ENCODE measurements at regions not wholly inside any gene's neighbourhood (a gene's known extent, or its start where the extent isn't known, plus 50 kb on each side); places are given as distances from the start of the nearest gene placed in this dataset.

DNA sequence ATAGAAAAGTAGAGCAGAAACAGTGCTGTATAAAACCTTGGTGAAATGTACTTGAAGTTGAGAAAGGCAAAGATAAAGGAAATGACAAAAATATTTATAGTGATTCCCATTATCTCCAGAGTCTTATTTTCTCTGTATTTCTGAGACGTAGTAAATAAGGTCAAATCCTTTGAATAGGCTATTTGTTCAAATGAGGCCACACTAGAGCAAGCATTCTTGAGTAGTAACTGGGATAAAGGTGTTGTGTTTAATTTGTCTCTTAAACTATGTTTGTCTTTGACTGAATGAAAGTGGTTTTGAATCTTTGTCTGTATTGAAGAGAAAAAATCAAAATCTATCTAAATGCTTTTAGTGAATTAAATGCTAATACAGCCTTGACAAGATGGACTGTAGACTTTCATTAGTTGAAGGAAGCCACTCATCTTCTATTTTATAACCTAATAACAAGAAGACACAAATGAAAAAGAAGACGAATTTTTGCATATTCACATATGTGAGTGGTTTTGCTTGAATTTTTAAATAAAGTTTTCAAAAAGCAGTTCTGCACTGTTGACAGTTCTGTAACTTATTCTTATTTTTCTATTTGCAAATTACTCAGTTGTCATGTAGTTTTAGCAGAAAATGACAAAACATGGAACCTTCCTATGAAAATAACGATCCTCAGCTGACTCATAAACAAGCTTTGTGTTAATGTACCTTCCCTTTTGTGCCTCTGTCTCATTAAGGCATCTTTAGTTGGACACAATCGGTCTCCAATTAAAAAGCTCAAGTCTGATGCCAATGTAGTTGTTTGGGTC is 94.8 kb upstream of the PCDH18 start:
- no peak for DNase-seq

DNA sequence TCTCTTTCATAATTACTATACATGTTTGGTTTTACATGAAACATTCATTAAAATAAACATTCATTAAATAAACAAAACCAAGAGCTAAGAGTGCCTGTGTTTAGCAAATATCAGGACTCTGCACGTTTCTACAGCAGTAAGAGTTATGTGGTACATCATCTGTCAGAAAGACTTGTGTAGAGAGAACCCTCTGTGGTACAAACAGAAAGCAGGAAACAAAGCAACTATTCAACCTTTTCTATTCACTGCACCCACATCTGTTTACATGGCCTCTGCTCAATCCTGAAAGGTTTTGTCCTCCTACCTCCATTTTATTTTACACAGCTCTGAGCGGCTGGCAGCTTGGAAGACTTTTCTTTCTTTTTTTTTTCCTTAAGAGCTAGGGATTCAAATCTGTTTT is 90.7 kb upstream of the PCDH18 start:
- DNase-seq: no peak

DNA sequence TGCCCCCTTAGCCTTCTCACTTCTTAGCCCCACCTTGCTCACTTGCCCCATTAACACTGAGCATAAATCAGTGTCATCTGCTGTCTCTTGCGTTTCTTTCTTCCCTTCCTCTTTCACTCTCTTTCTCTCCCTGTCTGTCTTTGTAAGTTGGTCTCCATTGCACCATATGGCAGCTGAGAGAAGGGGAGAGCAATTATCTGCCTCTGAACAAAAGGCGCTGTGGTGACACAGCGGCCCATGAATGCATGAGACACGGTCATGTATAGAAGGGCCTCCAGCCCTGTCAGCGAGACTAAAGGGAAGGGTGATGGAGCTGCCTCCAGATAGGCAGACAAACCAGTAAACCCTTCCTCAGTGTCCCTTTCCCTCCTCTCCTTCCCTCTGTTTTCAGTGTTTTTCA is 88.8 kb upstream of the PCDH18 start:
- no peak for DNase-seq

DNA sequence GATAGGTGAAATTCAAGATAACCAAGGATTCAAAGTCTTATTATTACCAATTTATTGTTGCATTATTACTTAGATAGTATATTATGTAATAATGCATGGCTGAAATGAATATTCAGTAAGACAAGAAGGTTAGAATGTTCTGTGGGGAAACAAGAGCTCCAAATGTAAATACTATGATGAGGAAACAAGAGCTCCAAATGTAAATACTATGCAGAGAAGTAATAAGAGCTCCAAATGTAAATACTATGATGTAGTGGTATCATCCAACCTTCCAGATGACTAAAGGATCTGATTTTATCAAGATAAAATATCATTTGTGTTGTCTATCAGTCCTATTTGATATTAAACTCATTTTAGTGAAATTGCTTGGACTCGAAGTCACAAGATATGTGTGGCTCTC is 82.2 kb upstream of the PCDH18 start:
- DNase-seq: no peak

DNA sequence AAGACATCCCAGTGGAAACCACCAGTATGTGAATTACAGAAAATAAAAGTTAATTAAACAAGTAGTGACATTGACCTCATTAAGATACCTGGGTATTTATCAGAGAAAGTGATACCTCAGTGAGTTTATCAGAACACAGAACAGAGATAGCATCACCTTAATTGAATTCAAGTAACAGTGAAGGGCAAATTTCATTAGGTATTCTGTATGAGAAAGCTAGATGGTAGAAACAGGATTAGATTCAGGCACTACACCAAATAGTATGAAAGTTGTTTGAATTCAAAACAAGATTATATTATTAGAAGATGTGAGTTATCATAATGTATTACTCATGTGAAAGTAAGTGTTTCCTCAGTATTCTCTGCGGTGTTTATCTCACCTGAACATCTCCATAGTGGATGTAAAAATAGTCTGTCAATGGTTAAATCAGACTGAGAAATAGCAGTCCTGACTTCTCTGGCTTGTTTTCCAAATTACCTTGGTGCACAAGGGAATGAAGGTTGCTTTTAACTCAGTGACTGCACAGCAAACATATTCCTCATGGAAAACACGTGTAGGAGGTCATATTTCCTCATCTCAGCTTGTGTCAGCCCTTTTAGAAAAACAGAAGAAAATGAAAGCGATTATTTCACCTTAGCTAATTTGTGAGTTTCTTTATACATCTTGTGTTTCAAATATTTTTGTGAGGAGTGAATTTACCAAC is 79.9 kb upstream of the PCDH18 start:
- no peak for DNase-seq

DNA sequence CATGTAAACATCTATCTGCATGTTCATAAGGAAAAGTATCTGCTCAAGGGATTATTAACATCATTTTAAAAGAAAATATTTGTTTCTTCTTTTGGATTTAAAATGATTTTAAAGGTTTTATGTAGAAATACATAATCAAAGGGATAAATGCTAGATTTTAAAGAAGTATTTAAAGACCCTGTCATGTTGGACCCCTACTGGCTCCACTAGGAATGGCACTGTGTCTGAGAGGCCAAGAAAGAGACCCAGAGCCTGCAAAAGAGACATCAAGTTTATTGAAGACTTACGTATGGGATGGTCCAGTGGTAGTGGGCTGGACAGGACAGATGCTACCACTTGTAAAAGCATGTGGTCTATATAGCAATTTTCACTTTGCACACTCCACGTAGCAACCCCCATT is 78.7 kb upstream of the PCDH18 start:
- DNase-seq: no peak

DNA sequence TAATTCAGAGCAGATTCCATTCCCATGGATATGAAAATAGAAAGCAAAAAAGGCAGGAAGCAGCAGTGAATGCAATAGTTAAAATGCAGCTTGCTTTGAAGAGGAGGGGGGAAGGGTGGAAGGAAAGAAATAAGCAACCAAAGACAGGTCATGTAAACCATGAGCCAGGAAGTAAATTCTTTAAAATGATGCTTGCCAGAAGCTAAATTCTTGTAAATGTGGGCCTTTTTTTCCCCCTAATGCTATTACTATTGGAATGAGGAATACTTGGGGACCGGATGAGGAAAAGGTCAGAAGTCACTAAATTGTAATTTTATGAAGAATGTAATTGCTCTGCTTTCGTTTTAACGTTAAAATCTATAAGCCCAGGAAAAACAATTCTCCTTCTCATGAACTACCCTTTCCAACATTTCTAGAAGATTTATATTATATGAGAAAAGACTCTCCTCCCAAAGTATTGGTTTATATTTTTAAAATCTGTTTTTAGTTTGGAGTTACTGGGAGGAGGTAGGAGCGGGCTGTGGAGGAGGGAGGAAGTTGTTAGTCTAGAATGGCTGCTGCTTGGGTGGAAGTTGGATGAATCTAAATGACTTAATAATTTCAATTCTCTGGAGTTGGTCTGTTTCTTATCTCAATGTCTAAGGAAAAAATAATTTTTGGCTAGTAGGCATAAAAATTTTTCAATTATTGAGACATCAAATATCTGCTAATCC is 77.6 kb upstream of the PCDH18 start:
- peak; percentile 31 for DNase-seq

DNA sequence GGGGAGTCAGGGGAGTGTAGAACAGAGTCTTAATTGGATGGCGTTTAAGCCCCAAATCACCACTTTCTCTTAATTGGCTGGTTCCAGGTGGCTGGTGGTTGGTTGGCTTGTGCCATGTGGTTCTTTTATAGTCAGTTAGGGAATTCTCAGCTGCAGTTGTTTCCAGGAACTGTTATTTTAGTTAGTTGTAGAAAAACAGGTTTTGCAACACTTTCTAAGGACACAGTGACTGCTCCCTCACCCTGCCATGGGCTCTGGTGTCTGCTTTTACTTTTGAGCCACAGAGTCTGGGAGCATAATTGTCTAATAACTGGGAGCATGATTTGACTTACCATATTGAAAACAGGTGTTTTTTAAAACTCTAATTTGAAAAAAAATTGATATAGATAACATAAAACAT is 75.8 kb upstream of the PCDH18 start:
- no peak for DNase-seq

DNA sequence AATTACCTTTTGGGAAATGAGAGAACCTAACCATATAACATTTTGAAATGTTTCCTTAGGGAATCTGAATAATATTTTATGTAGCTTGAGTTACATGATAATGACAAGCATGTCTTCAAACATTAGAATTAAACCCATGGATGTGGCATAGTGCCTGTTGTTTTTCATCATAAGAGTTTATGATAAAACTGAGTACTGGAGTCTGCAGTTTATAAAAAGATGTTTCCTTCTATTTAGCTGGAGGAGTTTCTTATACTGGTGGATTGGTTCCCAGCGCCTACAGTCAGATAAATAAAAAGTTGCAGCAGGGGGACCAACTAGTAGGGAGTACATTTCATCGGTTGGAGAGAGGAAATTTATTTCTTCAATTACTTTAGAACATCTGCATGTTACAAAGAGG is 70.1 kb upstream of the PCDH18 start:
- DNase-seq: peak; percentile 30

DNA sequence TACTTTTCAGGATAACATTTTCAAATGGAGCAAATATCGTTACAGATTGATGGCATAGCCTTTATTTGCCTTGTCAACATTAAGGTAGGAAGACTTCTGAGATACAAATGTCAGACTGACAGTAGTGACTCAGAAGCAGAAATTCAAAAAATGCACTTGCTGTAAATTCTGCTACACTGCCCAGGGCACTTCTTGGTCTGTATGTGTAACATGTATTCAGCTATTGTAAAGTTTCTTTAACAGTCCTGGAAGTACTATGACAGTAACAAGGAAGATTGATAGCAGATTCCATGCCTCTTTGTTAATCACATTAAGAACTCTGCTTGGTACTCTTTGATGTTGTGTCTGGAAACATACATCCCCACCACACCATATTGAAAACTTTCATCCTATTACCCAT is 69.6 kb upstream of the PCDH18 start:
- no peak for DNase-seq

DNA sequence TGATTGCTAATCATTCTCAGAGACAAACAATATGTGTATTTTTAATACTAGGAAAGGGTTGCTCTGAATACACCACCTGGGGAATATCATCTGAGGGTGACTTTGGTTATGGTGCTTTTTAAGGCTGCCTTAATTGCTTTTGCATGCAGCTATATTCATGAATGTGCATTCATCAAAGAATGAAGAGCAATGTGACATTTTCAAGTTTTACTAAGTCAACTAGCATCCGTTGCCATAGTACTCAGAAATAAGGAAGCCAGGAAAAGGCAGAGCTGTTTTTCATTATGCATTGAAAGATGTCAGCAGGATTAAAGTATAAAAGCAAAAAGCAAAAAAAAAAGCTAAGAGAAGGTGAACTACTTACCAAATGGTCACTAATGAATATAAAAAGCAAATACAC is 67.4 kb upstream of the PCDH18 start:
- DNase-seq: no peak

DNA sequence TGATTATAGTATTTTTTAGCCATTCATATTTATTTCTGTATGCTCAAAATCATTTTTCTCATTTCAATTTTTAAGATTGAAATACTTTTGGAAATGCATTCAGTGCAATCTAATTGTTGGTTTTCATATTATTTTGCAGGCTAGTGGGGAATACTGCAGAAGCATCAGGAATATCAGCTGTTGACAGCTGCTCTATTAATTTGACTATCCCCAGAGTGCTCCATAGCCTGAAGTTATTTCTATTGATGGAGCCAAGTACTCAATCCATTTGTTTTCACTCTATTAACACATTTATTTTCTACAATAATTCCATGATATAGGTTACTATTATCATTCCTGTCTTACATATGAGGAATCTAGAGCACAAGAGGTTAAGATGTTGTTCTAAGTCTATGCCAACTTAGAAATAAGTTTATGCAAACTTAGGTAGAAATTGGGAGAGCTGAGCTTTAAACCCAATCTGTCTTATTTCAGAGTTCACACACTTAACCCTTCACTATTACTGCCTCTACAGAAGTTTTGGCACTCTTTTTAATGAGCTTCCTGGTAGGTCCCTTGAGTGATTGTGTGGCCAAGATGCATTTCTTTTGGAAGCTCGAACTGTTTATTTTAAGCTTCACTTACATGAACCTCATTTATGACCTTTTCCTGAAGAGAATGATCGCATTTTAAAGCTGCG is 65.6 kb upstream of the PCDH18 start:
- DNase-seq: peak; percentile 30

DNA sequence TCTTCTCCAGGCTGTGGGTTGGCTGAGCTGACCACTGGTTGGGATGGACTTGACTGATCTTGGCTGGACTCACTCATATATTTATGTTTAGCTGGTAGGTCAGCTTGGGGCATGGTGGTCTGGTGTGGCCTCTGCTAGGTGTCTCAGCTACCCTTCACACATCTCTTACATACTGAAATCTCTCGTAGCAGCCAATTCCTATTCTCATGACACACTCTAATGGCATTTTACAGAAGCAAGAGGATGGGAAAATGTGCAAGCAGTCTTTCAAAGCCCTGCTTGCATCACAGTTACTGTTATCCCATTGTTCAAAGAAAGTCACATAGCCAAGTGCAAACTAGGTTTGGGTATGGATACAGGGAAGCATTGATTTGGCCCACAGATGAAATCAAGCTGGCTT is 55.5 kb upstream of the PCDH18 start:
- no peak for DNase-seq

DNA sequence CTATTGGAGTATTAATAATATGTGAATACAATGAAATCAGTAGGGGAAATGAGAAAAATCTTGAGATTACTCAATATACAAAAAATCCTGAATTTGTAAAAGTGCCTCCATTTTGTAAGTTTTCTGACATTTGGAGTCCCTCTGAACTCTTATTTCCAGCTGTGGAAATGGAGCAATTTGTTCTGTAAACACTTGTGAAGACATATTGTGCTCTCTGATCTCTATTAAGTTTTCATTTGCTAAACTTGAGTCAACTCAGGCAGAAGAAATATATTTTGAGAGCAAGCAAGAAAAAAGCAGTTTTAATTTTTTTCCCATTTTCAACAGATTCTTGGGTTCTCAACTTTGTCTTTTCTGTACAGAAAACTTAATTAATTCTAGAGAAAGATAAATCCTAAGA is 51.4 kb upstream of the PCDH18 start:
- no peak for DNase-seq
